Keratinocyte (primary cell): ENCODE measurements at regions not wholly inside any gene's neighbourhood (a gene's known extent, or its start where the extent isn't known, plus 50 kb on each side); places are given as distances from the start of the nearest gene placed in this dataset.

Source experiments
- DNase-seq: peaks from one replicate; pipeline ENCODE4 v3.0.0-alpha.2; 2011; ENCODE audit warnings: low read depth, missing footprints, low spot score
- FAIRE-seq: peaks from 2 replicates; lab custom pipeline; 2011; peaks lifted over from hg19 to GRCh38; lab: Jason Lieb, UNC
- H2AFZ ChIP-seq: 2 replicates; pipeline ENCODE4 v1.6.0; 2012; ENCODE audit warnings: low read length, control low read depth, inconsistent platforms; ENCODE audit not compliant: control insufficient read depth
- H3K27ac ChIP-seq: 2 replicates; pipeline ENCODE4 v1.5.1; 2011; ENCODE audit warnings: low read length; ENCODE audit not compliant: control insufficient read depth, insufficient read depth
- H3K27me3 ChIP-seq: 3 replicates; pipeline ENCODE4 v1.6.0; 2011; ENCODE audit warnings: low read length; ENCODE audit not compliant: control insufficient read depth, insufficient read depth; ENCODE audit errors: extremely low read depth
- H3K36me3 ChIP-seq, 2 experiments: 2 replicates in 1 of 2; 3 replicates in 1 of 2; pipeline ENCODE4 v1.5.1; 2011; ENCODE audit warnings: low read length in 2 of 2, mild to moderate bottlenecking in 1 of 2; ENCODE audit not compliant: control insufficient read depth in 2 of 2, insufficient read depth in 2 of 2; ENCODE audit errors: extremely low read depth in 1 of 2
- H3K4me1 ChIP-seq: 3 replicates; pipeline ENCODE4 v1.5.1; 2011; ENCODE audit warnings: low read length; ENCODE audit not compliant: control insufficient read depth, insufficient read depth; ENCODE audit errors: extremely low read depth
- H3K4me2 ChIP-seq: 3 replicates; pipeline ENCODE4 v1.6.0; 2011; ENCODE audit warnings: low read depth, low read length; ENCODE audit not compliant: control insufficient read depth, insufficient read depth; ENCODE audit errors: extremely low read depth
- H3K4me3 ChIP-seq, 3 experiments: fragments of 200-600 bp in 1 of 3; sonication (generic) in 1 of 3; 2 replicates in 2 of 3; 3 replicates in 1 of 3; pipeline ENCODE4 v1.5.1; 2011 to 2016; ENCODE audit warnings: low read length in 3 of 3, mild to moderate bottlenecking in 3 of 3, control low read depth in 2 of 3, inconsistent platforms in 1 of 3, low read depth in 1 of 3, mixed read lengths in 1 of 3, mixed run types in 1 of 3, moderate library complexity in 1 of 3; ENCODE audit not compliant: control insufficient read depth in 2 of 3, insufficient read depth in 2 of 3; ENCODE audit errors: extremely low read depth in 1 of 3
- H3K79me2 ChIP-seq: 2 replicates; pipeline ENCODE4 v1.6.0; 2012; ENCODE audit warnings: low read length; ENCODE audit not compliant: control insufficient read depth, insufficient read depth
- H3K9ac ChIP-seq: 3 replicates; pipeline ENCODE4 v1.6.0; 2011; ENCODE audit warnings: low read length; ENCODE audit not compliant: control insufficient read depth, insufficient read depth; ENCODE audit errors: extremely low read depth
- H3K9me1 ChIP-seq: 3 replicates; pipeline ENCODE4 v1.6.0; 2011; ENCODE audit warnings: low read length; ENCODE audit not compliant: control insufficient read depth, insufficient read depth; ENCODE audit errors: extremely low read depth
- H3K9me3 ChIP-seq: 2 replicates; pipeline ENCODE4 v1.5.1; 2012; ENCODE audit warnings: low read depth, low read length; ENCODE audit not compliant: control insufficient read depth
- H4K20me1 ChIP-seq: 3 replicates; pipeline ENCODE4 v1.6.0; 2011; ENCODE audit warnings: low read length; ENCODE audit not compliant: control insufficient read depth, insufficient read depth; ENCODE audit errors: extremely low read depth
- CTCF ChIP-seq, 3 experiments: IDR thresholded peaks in 1 of 3; conservative IDR thresholded peaks in 1 of 3; optimal IDR thresholded peaks in 1 of 3; 2 replicates in 2 of 3; 3 replicates in 1 of 3; pipeline versions ENCODE3 to v1.5.1; 2011; ENCODE audit warnings: low read length in 3 of 3, mild to moderate bottlenecking in 3 of 3, moderate library complexity in 2 of 3, control low read depth in 1 of 3, inconsistent platforms in 1 of 3; ENCODE audit not compliant: insufficient read depth in 2 of 3; ENCODE audit errors: extremely low read depth in 1 of 3
- EZH2 ChIP-seq: IDR thresholded peaks from one replicate; pipeline ENCODE4 v1.6.1; 2012; ENCODE audit warnings: inconsistent platforms, mild to moderate bottlenecking, low read length, moderate library complexity
- dilution Hi-C: fragments of 300-500 bp; cut with MboI; formaldehyde crosslinking; loops from one replicate; pipeline ENCODE4 v1.7.0; 2020; ENCODE audit warnings: low sequenced_read_pairs; ENCODE audit not compliant: extremely low pct_ligation_motif_present

GRCh38 chr3:76097589-76097969 is 312.2 kb upstream of the ZNF717 start:
- no peak for TF ChIP-seq EZH2
- no peak for TF ChIP-seq CTCF (optimal IDR thresholded peaks at IDR 0.05 in 1 of 3, IDR thresholded peaks at IDR 0.05 in 1 of 3, conservative IDR thresholded peaks at IDR 0.05 in 1 of 3; ENCODE audit: extremely low read depth in 1 of 3, insufficient read depth in 2 of 3, low read length in 3 of 3)
- no peaks in the 10 kb centered on the region for H3K36me3 ChIP-seq
- no peak overlapping the region for H3K4me2 ChIP-seq
- FAIRE-seq, result no peak
- H3K4me1 ChIP-seq, result no peaks in the 10 kb centered on the region
- DNase-seq, result no peak
- H3K27ac ChIP-seq, result no peak overlapping the region
- H3K27me3 ChIP-seq, result no peaks in the 10 kb centered on the region
- no peaks in the 10 kb centered on the region for H3K79me2 ChIP-seq
- no peak overlapping the region for H3K9ac ChIP-seq
- H3K9me1 ChIP-seq, result no peaks in the 10 kb centered on the region
- dilution Hi-C loops, result no loop called here
- no peaks in the 10 kb centered on the region for H3K9me3 ChIP-seq
- no peaks in the 10 kb centered on the region for H4K20me1 ChIP-seq
- H3K4me3 ChIP-seq, result no peak overlapping the region
- H2AFZ ChIP-seq, result no peak overlapping the region

DNA sequence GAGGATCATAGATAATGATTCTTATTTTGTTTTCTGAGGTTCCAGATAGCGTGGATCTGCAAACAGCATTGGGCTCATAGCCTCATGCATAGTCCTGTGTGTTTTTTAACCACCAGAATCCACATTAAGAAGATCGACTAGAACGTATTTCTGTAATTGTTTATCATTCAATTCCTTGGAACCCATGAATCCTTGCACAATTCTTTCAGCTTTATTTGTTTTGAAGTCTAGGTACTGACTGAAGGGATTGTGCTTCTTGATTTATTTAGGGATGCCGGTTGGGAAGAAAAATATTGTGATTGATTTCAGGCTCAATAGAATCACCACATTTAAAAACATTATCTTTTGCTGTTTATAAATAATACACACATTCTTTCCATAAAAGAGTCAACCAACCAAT is 314.6 kb upstream of the ZNF717 start:
- DNase-seq (no peak), FAIRE-seq (no peak)
- H3K27me3 ChIP-seq, result no peaks in the 10 kb centered on the region
- H3K4me2 ChIP-seq, result no peak overlapping the region
- H2AFZ ChIP-seq, result no peak overlapping the region
- H4K20me1 ChIP-seq, result no peaks in the 10 kb centered on the region
- TF ChIP-seq CTCF (optimal IDR thresholded peaks at IDR 0.05 in 1 of 3, IDR thresholded peaks at IDR 0.05 in 1 of 3, conservative IDR thresholded peaks at IDR 0.05 in 1 of 3; ENCODE audit: extremely low read depth in 1 of 3, insufficient read depth in 2 of 3, low read length in 3 of 3) (no peak), EZH2 (no peak)
- no peaks in the 10 kb centered on the region for H3K9me1 ChIP-seq
- dilution Hi-C loops, result no loop called here
- no peaks in the 10 kb centered on the region for H3K9me3 ChIP-seq
- no peak overlapping the region for H3K4me3 ChIP-seq
- no peak overlapping the region for H3K9ac ChIP-seq
- no peak overlapping the region for H3K27ac ChIP-seq
- no peaks in the 10 kb centered on the region for H3K4me1 ChIP-seq
- no peaks in the 10 kb centered on the region for H3K79me2 ChIP-seq
- no peaks in the 10 kb centered on the region for H3K36me3 ChIP-seq
